GM12892 (cell line): ENCODE measurements at regions not wholly inside any gene's neighbourhood (a gene's known extent, or its start where the extent isn't known, plus 50 kb on each side); places are given as distances from the start of the nearest gene placed in this dataset.
A peak's percentile ranks its signal among the peaks of the same experiment; 100 is the strongest.
"Not testable (repeated sequence)": the region's sequence is repeated elsewhere in the genome, so short reads cannot be mapped to it uniquely, and the experiment has no call there.

ENCODE experiments used
- DNase-seq: peaks from one replicate; pipeline ENCODE4 v3.0.0; 2011; ENCODE audit not compliant: insufficient read length
- FAIRE-seq: peaks from 2 replicates; lab custom pipeline; 2011; peaks lifted over from hg19 to GRCh38; lab: Jason Lieb, UNC
- POLR2A ChIP-seq: IDR thresholded peaks from 2 replicates; pipeline ENCODE4 v1.6.1; 2011; ENCODE audit warnings: low read depth, low read length, control low read depth
- POLR2AphosphoS5 ChIP-seq: IDR thresholded peaks from 2 replicates; pipeline ENCODE4 v1.6.1; 2011; ENCODE audit warnings: low read depth, low read length, control low read depth
- TAF1 ChIP-seq: IDR thresholded peaks from 2 replicates; pipeline ENCODE4 v1.6.1; 2011; ENCODE audit warnings: low read depth, mild to moderate bottlenecking, control low read depth, low read length, borderline replicate concordance

- TF ChIP-seq TAF1 (no peak), POLR2AphosphoS5 (no peak), POLR2A (no peak)
- FAIRE-seq: no peak
- DNase-seq: no peak
These were observed 104.2 kb upstream of the TET2 start for GRCh38 chr4:105042451-105042850.

GRCh38 chr4:105050896-105051295, 95.8 kb upstream of the TET2 start:
- FAIRE-seq (no peak), DNase-seq (no peak)
- TF ChIP-seq POLR2AphosphoS5: no peak
- no peak for TF ChIP-seq TAF1
- no peak for TF ChIP-seq POLR2A

- TF ChIP-seq POLR2AphosphoS5 (no peak), POLR2A (no peak), TAF1 (no peak)
- FAIRE-seq: peak; percentile 79
- no peak for DNase-seq
These were observed 89.1 kb upstream of the TET2 start for GRCh38 chr4:105057370-105058105.

- TF ChIP-seq TAF1: no peak
- TF ChIP-seq POLR2AphosphoS5: no peak
- no peak for TF ChIP-seq POLR2A
- no peak for DNase-seq
- peak; percentile 76 for FAIRE-seq
These were observed 88.4 kb upstream of the TET2 start for GRCh38 chr4:105058177-105058812.

GRCh38 chr4:105059337-105059736, 87.3 kb upstream of the TET2 start:
- TF ChIP-seq POLR2AphosphoS5 (no peak), TAF1 (no peak), POLR2A (no peak)
- peak; percentile 88 for FAIRE-seq
- no peak for DNase-seq

- FAIRE-seq: no peak
- TF ChIP-seq POLR2AphosphoS5 (no peak), TAF1 (no peak), POLR2A (no peak)
- DNase-seq: peak; percentile 28
These were observed 86.0 kb upstream of the TET2 start for GRCh38 chr4:105060628-105061027.

GRCh38 chr4:105061136-105061696, 85.5 kb upstream of the TET2 start:
- DNase-seq: no peak

GRCh38 chr4:105061731-105062130, 84.9 kb upstream of the TET2 start:
- no peak for DNase-seq
- FAIRE-seq: peak; percentile 14
- no peak for TF ChIP-seq POLR2A
- no peak for TF ChIP-seq TAF1
- no peak for TF ChIP-seq POLR2AphosphoS5

More at GRCh38 chr4:105061136-105061696, 85.5 kb upstream of the TET2 start:
- no peak for TF ChIP-seq TAF1
- no peak for TF ChIP-seq POLR2AphosphoS5
- no peak for TF ChIP-seq POLR2A
- FAIRE-seq: peak; percentile 99

GRCh38 chr4:105066401-105066800, 80.3 kb upstream of the TET2 start:
- TF ChIP-seq POLR2AphosphoS5: no peak
- no peak for TF ChIP-seq POLR2A
- no peak for TF ChIP-seq TAF1
- DNase-seq (no peak), FAIRE-seq (no peak)

- FAIRE-seq (no peak), DNase-seq (no peak)
- TF ChIP-seq POLR2AphosphoS5 (no peak), TAF1 (no peak), POLR2A (no peak)
These were observed 79.2 kb upstream of the TET2 start for GRCh38 chr4:105067431-105067830.

- FAIRE-seq: no peak
- no peak for DNase-seq
- no peak for TF ChIP-seq POLR2AphosphoS5
These were observed 78.7 kb upstream of the TET2 start for GRCh38 chr4:105067946-105068345.

GRCh38 chr4:105068516-105068915, 78.2 kb upstream of the TET2 start:
- DNase-seq: no peak
- TF ChIP-seq POLR2A: no peak
- no peak for TF ChIP-seq TAF1
- no peak for TF ChIP-seq POLR2AphosphoS5
- FAIRE-seq: no peak

- DNase-seq, FAIRE-seq: not testable (repeated sequence)
These were observed 74.6 kb upstream of the TET2 start for GRCh38 chr4:105072095-105072494.

- DNase-seq: no peak
- no peak for FAIRE-seq
- TF ChIP-seq POLR2AphosphoS5: no peak
- no peak for TF ChIP-seq POLR2A
- TF ChIP-seq TAF1: no peak
These were observed 72.6 kb upstream of the TET2 start for GRCh38 chr4:105074097-105074496.
